Breast epithelium (tissue), 3 donors: ENCODE measurements at regions not wholly inside any gene's neighbourhood (a gene's known extent, or its start where the extent isn't known, plus 50 kb on each side); places are given as distances from the start of the nearest gene placed in this dataset.

ENCODE experiments used
- CTCF ChIP-seq, 3 donors: fragments of 450-650 bp; IDR thresholded peaks; one replicate each; pipeline ENCODE4 v1.5.1; 2016 to 2017; ENCODE audit warnings: antibody characterized with exemption in 3 of 3, mild to moderate bottlenecking in 3 of 3, moderate library complexity in 3 of 3
- POLR2A ChIP-seq: fragments of 450-650 bp; IDR thresholded peaks from one replicate; pipeline ENCODE4 v1.6.1; 2016; ENCODE audit warnings: antibody characterized with exemption, mild to moderate bottlenecking, moderate library complexity

GRCh38 chr21:16389643-16390042 lies 659.9 kb downstream of the USP25 start:
- TF ChIP-seq POLR2A (no peak), CTCF (IDR thresholded peaks at IDR 0.05) (no peak)
